ENCODE measurements at regions not wholly inside any gene's neighbourhood (a gene's known extent, or its start where the extent isn't known, plus 50 kb on each side); places are given as distances from the start of the nearest gene placed in this dataset.

- no peak for TF ChIP-seq CTCF (IDR thresholded peaks at IDR 0.05)
- H3K9me3 Mint-ChIP-seq (ENCODE audit: low read depth) = no peaks in the 10 kb centered on the region
- no peaks in the 10 kb centered on the region for H3K36me3 Mint-ChIP-seq (ENCODE audit: low read depth)
- no peak for DNase-seq (ENCODE audit: low spot score)
- no peak overlapping the region for H3K4me3 Mint-ChIP-seq (ENCODE audit: unreplicated experiment)
- H3K27ac Mint-ChIP-seq (ENCODE audit: unreplicated experiment) = no peak overlapping the region
- no peaks in the 10 kb centered on the region for H3K4me1 Mint-ChIP-seq (ENCODE audit: low read depth)
- no peaks in the 10 kb centered on the region for H3K27me3 Mint-ChIP-seq (ENCODE audit: low read depth)
Measured at GRCh38 chr5:6163913-6164312, 214.4 kb downstream of the MED10 start.

- Mint-ChIP-seq H3K9me3 (ENCODE audit: low read depth) (no peaks in the 10 kb centered on the region), H3K27ac (ENCODE audit: unreplicated experiment) (no peak overlapping the region), H3K27me3 (ENCODE audit: low read depth) (no peaks in the 10 kb centered on the region), H3K36me3 (ENCODE audit: low read depth) (no peaks in the 10 kb centered on the region), H3K4me3 (ENCODE audit: unreplicated experiment) (no peak overlapping the region), H3K4me1 (ENCODE audit: low read depth) (no peaks in the 10 kb centered on the region)
- DNase-seq (ENCODE audit: low spot score) = no peak
- no peak for TF ChIP-seq CTCF (IDR thresholded peaks at IDR 0.05)
Measured at GRCh38 chr5:6162175-6162574, 216.2 kb downstream of the MED10 start.

- Mint-ChIP-seq H3K4me1 (ENCODE audit: low read depth) (no peaks in the 10 kb centered on the region), H3K27ac (ENCODE audit: unreplicated experiment) (no peak overlapping the region), H3K9me3 (ENCODE audit: low read depth) (no peaks in the 10 kb centered on the region), H3K27me3 (ENCODE audit: low read depth) (no peaks in the 10 kb centered on the region), H3K36me3 (ENCODE audit: low read depth) (no peaks in the 10 kb centered on the region), H3K4me3 (ENCODE audit: unreplicated experiment) (no peak overlapping the region)
- no peak for TF ChIP-seq CTCF (IDR thresholded peaks at IDR 0.05)
- no peak for DNase-seq (ENCODE audit: low spot score)
Measured at GRCh38 chr5:6161257-6161656, 217.1 kb downstream of the MED10 start.

GRCh38 chr5:6159832-6160430, 218.4 kb downstream of the MED10 start:
- Mint-ChIP-seq H3K36me3 (ENCODE audit: low read depth) (no peaks in the 10 kb centered on the region), H3K4me3 (ENCODE audit: unreplicated experiment) (no peak overlapping the region), H3K4me1 (ENCODE audit: low read depth) (no peaks in the 10 kb centered on the region), H3K27me3 (ENCODE audit: low read depth) (no peaks in the 10 kb centered on the region), H3K9me3 (ENCODE audit: low read depth) (peaks cover 4% of the 10 kb centered on the region), H3K27ac (ENCODE audit: unreplicated experiment) (no peak overlapping the region)
- DNase-seq (ENCODE audit: low spot score) = no peak
- TF ChIP-seq CTCF (IDR thresholded peaks at IDR 0.05) = no peak

GRCh38 chr5:6158974-6159831, 219.1 kb downstream of the MED10 start:
- no peak for TF ChIP-seq CTCF (IDR thresholded peaks at IDR 0.05)
- Mint-ChIP-seq H3K4me3 (ENCODE audit: unreplicated experiment) (no peak overlapping the region), H3K27ac (ENCODE audit: unreplicated experiment) (no peak overlapping the region), H3K9me3 (ENCODE audit: low read depth) (peaks cover 4% of the 10 kb centered on the region), H3K36me3 (ENCODE audit: low read depth) (no peaks in the 10 kb centered on the region), H3K4me1 (ENCODE audit: low read depth) (no peaks in the 10 kb centered on the region), H3K27me3 (ENCODE audit: low read depth) (no peaks in the 10 kb centered on the region)
- no peak for DNase-seq (ENCODE audit: low spot score)

Data from chondrocyte (in vitro differentiated cells).